Dendritic cell treated with granulocyte-macrophage colony-stimulating factor and Interleukin-4, amounts not matched to agents 40 ng/mL and 50 ng/mL, for 4 days (primary cell): ENCODE measurements at regions not wholly inside any gene's neighbourhood (a gene's known extent, or its start where the extent isn't known, plus 50 kb on each side); places are given as distances from the start of the nearest gene placed in this dataset.
"Not testable (repeated sequence)": the region's sequence is repeated elsewhere in the genome, so short reads cannot be mapped to it uniquely, and the experiment has no call there.

Experiments
- H3K27ac Mint-ChIP-seq: one replicate; pipeline ENCODE4 v1.8.0; 2022; ENCODE audit warnings: mild to moderate bottlenecking, mixed read lengths
- H3K27me3 Mint-ChIP-seq: one replicate; pipeline ENCODE4 v1.8.0; 2022; ENCODE audit warnings: mild to moderate bottlenecking, mixed read lengths
- H3K36me3 Mint-ChIP-seq: one replicate; pipeline ENCODE4 v1.8.0; 2022; ENCODE audit warnings: low read depth, mixed read lengths
- H3K4me1 Mint-ChIP-seq: one replicate; pipeline ENCODE4 v1.8.0; 2022; ENCODE audit warnings: low read depth, mixed read lengths
- H3K4me3 Mint-ChIP-seq: one replicate; pipeline ENCODE4 v1.8.0; 2022; ENCODE audit warnings: mild to moderate bottlenecking, moderate library complexity, mixed read lengths
- H3K9me3 Mint-ChIP-seq: one replicate; pipeline ENCODE4 v1.8.0; 2022; ENCODE audit warnings: mixed read lengths
- intact Hi-C: fragments of 100-400 bp; cut with micrococcal nuclease; formaldehyde crosslinking; loops from one replicate; pipeline ENCODE4 v1.15.0; 2022

- intact Hi-C loops: no loop called here
- H3K27me3 Mint-ChIP-seq: no peaks in the 10 kb centered on the region
- no peak overlapping the region for H3K4me3 Mint-ChIP-seq
- no peak overlapping the region for H3K27ac Mint-ChIP-seq
- no peaks in the 10 kb centered on the region for H3K9me3 Mint-ChIP-seq
- H3K4me1 Mint-ChIP-seq: no peaks in the 10 kb centered on the region
- no peaks in the 10 kb centered on the region for H3K36me3 Mint-ChIP-seq
These were observed 54.0 kb upstream of the RBFOX1 start for GRCh38 chr16:7278636-7279035.

DNA sequence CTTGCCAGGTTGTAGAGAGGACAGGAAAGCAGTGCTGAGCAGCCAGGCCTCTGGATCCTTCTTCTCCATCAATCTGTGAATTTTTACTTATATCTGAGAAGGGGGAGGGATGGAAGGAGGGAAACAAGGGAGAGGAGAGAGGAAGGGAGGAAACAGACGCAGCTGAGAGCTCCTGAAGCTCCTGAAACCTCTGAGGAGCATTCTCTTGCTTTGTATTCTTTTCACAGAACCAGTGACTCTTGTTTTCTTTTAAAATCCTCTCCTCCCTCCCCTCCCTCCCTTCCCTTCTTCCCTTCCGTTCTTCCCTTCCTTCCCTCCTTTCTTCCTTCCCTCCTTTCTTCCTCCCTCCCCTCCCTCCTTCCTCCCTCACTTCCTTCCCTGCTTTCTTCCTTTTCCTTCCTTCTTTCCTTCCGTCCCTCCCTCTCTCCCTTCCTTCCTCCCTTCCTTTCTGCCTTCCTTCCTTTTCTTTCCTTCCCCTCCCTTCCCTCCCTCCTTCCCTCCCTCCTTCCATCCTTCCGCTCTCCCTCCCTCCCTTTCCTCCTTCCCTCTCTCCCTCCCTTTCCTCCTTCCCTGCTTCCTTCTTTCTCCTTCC is 60.0 kb upstream of the RBFOX1 start:
- intact Hi-C loops: no loop called here
- Mint-ChIP-seq H3K27me3 (no peaks in the 10 kb centered on the region), H3K36me3 (no peaks in the 10 kb centered on the region), H3K4me3 (no peak overlapping the region), H3K9me3 (peaks cover 9% of the 10 kb centered on the region), H3K4me1 (no peaks in the 10 kb centered on the region), H3K27ac (no peak overlapping the region)

- H3K4me3 Mint-ChIP-seq: no peak overlapping the region
- H3K4me1 Mint-ChIP-seq: no peaks in the 10 kb centered on the region
- H3K9me3 Mint-ChIP-seq: peaks cover 9% of the 10 kb centered on the region
- intact Hi-C loops: no loop called here
- H3K27me3 Mint-ChIP-seq: no peaks in the 10 kb centered on the region
- H3K27ac Mint-ChIP-seq: no peak overlapping the region
- H3K36me3 Mint-ChIP-seq: no peaks in the 10 kb centered on the region
These were observed 61.2 kb upstream of the RBFOX1 start for GRCh38 chr16:7271486-7271885.

- Mint-ChIP-seq H3K4me1 (no peaks in the 10 kb centered on the region), H3K9me3 (peaks cover 9% of the 10 kb centered on the region), H3K4me3 (no peak overlapping the region), H3K36me3 (no peaks in the 10 kb centered on the region), H3K27me3 (no peaks in the 10 kb centered on the region), H3K27ac (no peak overlapping the region)
- intact Hi-C loops: no loop called here
These were observed 61.8 kb upstream of the RBFOX1 start for GRCh38 chr16:7270823-7271222.

GRCh38 chr16:7270006-7270405 is 62.6 kb upstream of the RBFOX1 start:
- Mint-ChIP-seq H3K4me1 (no peaks in the 10 kb centered on the region), H3K27ac (no peak overlapping the region), H3K4me3 (no peak overlapping the region), H3K27me3 (no peaks in the 10 kb centered on the region), H3K9me3 (peaks cover 9% of the 10 kb centered on the region), H3K36me3 (no peaks in the 10 kb centered on the region)
- intact Hi-C loops: no loop called here

DNA sequence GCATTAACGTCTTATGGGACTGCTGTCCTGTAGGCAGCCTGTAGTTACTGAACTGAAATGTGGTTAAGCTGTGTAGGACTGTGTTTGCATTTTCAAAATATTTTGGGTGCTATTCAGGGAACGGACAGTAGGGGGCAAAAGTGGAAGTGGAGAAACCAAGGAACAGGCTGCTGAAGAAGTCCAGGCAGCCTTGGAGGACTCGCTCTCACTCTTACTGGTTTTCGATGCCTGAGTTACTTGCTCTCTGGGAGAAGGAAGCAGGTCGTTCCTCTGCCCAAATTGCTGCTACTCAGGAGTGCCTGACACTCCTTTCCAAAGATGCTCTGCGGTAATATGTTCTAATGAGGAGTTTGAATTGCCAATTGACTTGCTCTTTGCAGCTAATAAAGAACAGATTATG is 64.5 kb upstream of the RBFOX1 start:
- H3K4me1 Mint-ChIP-seq: no peaks in the 10 kb centered on the region
- intact Hi-C loops: loop anchor here (5.0 kb wide), 1 partner anchor 904 kb away; no protein-coding TSS in a partner anchor
- no peak overlapping the region for H3K27ac Mint-ChIP-seq
- H3K4me3 Mint-ChIP-seq: no peak overlapping the region
- H3K36me3 Mint-ChIP-seq: no peaks in the 10 kb centered on the region
- H3K9me3 Mint-ChIP-seq: peaks cover 5% of the 10 kb centered on the region
- no peaks in the 10 kb centered on the region for H3K27me3 Mint-ChIP-seq

- intact Hi-C loops: no loop called here
- Mint-ChIP-seq H3K27me3 (no peaks in the 10 kb centered on the region), H3K4me1 (no peaks in the 10 kb centered on the region), H3K4me3 (no peak overlapping the region), H3K27ac (no peak overlapping the region), H3K36me3 (no peaks in the 10 kb centered on the region), H3K9me3 (no peaks in the 10 kb centered on the region)
These were observed 75.6 kb upstream of the RBFOX1 start for GRCh38 chr16:7257016-7257415.

GRCh38 chr16:7246578-7246977 is 86.1 kb upstream of the RBFOX1 start:
- Mint-ChIP-seq H3K9me3 (no peaks in the 10 kb centered on the region), H3K27ac (no peak overlapping the region), H3K4me3 (no peak overlapping the region), H3K27me3 (no peaks in the 10 kb centered on the region), H3K4me1 (no peaks in the 10 kb centered on the region), H3K36me3 (no peaks in the 10 kb centered on the region)
- intact Hi-C loops: no loop called here

- Mint-ChIP-seq H3K27ac (no peak overlapping the region), H3K9me3 (no peaks in the 10 kb centered on the region), H3K4me1 (no peaks in the 10 kb centered on the region), H3K36me3 (no peaks in the 10 kb centered on the region), H3K27me3 (no peaks in the 10 kb centered on the region), H3K4me3 (no peak overlapping the region)
- intact Hi-C loops: no loop called here
These were observed 93.1 kb upstream of the RBFOX1 start for GRCh38 chr16:7239547-7239946.

DNA sequence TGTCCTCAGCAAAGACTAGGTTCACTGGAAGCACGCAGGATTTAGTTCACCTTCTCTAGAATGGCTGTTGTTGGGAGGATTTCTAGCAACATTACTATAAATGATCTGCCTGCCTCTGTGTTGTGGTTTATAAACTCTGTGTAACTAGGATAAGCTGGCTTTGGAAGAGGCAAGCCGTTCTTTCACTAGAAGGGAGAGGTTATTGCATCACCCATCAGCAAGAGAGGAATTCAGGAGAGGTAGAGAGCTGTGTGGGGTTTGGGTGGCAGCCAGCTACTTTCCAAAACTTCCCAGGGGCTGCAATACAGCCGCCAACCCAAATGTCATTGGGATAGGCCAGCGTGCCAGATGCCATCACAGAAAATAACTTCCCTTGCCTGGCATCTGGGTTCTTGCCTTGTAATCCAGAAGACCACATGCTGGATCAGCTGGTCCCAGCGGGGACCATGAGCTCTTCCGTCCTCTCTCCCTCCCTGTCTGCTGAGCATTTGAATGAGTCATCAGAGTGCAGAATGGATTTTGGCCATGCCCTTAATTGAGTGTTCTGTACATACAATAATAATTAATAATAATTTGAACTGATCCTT is 95.7 kb upstream of the RBFOX1 start:
- Mint-ChIP-seq H3K27me3 (no peaks in the 10 kb centered on the region), H3K9me3 (no peaks in the 10 kb centered on the region), H3K27ac (no peak overlapping the region), H3K36me3 (no peaks in the 10 kb centered on the region), H3K4me3 (no peak overlapping the region), H3K4me1 (no peaks in the 10 kb centered on the region)
- intact Hi-C loops: no loop called here

DNA sequence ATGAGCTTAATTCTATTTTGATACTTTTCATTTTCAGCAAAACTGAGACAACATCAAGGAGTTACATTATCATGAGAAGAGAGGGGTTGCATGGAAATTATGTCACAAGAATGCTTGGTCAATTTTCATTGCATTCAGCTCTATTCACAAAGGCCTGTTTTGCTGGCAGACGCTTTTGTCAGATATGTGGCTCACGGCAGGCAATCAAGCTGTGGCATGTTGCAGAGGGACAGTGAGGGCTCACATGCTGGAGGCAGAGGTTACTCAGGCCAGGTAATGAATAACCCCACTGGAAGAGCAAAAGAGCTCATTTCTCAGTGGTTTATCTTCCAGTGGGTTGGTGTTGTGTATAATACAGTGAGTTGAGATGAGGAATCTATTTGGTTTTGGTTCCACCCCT is 98.7 kb upstream of the RBFOX1 start:
- H3K27me3 Mint-ChIP-seq: no peaks in the 10 kb centered on the region
- H3K27ac Mint-ChIP-seq: no peak overlapping the region
- H3K36me3 Mint-ChIP-seq: no peaks in the 10 kb centered on the region
- intact Hi-C loops: no loop called here
- no peak overlapping the region for H3K4me3 Mint-ChIP-seq
- no peaks in the 10 kb centered on the region for H3K4me1 Mint-ChIP-seq
- H3K9me3 Mint-ChIP-seq: no peaks in the 10 kb centered on the region

GRCh38 chr16:7231762-7232161 is 100.9 kb upstream of the RBFOX1 start:
- no peaks in the 10 kb centered on the region for H3K36me3 Mint-ChIP-seq
- H3K27me3 Mint-ChIP-seq: no peaks in the 10 kb centered on the region
- no peaks in the 10 kb centered on the region for H3K9me3 Mint-ChIP-seq
- no peak overlapping the region for H3K4me3 Mint-ChIP-seq
- no peak overlapping the region for H3K27ac Mint-ChIP-seq
- H3K4me1 Mint-ChIP-seq: no peaks in the 10 kb centered on the region
- intact Hi-C loops: no loop called here

DNA sequence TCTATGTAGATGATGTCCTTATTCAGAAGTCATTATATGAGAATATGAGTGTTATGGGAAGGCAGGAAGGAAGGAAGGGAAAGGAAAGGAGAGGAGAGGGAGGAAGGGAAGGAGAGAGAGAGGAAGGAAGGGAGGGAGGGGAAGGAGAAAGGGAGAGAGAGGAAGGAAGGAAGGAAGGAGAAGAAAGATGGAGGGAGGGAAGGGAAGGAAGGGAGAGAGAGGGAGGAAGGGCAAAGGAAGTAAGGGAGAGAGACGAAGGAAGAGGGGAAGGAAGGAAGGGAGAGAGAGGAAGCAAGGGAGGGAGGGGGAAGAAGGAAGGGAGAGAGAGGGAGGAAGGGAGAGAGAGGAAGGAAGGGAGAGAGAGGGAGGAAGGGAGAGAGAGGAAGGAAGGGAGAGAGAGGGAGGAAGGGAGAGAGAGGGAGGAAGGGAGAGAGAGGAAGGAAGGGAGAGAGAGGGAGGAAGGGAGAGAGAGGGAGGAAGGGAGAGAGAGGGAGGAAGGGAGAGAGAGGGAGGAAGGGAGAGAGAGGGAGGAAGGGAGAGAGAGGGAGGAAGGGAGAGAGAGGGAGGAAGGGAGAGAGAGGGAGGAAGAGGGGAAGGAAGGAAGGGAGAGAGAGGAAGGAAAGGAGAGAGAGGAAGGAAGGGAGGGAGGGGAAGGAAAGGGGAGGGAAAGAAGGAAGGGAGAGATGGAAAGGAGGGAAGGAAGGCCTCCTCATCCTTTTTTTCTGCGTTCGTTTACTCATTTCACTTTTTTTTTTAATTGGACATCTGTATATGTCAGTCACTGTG is 103.0 kb upstream of the RBFOX1 start:
- H3K27me3 Mint-ChIP-seq: not testable (repeated sequence)

DNA sequence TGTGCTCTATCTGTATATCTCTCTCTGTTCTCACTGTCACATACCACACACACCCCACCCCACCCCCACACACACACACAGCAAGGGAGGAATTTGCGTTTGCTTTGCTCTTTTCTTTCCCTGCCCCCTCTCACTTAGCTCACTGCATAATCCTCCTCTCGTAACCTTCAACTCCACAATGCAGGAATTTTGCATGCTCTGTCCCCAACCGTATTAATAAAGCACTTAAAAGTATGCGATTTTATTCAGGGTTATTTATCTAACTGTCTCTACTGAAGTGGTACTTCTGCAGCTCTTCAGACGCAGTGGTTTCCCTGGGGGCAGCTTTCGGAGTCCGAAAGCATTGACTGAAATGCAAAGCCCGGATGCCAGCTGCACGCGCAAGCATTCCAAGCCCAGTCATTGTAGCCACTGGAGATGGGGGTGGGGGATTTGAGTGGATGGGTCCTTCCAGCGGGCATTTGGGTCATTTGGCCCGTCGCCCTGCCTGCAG is 105.4 kb upstream of the RBFOX1 start:
- Mint-ChIP-seq H3K4me3 (no peak overlapping the region), H3K27me3 (no peaks in the 10 kb centered on the region), H3K4me1 (no peaks in the 10 kb centered on the region), H3K9me3 (no peaks in the 10 kb centered on the region), H3K36me3 (no peaks in the 10 kb centered on the region), H3K27ac (no peak overlapping the region)
- intact Hi-C loops: no loop called here

More for the DNA sequence above, 103.0 kb upstream of the RBFOX1 start:
- H3K4me1 Mint-ChIP-seq, H3K27ac Mint-ChIP-seq, H3K4me3 Mint-ChIP-seq, intact Hi-C loops, H3K36me3 Mint-ChIP-seq, H3K9me3 Mint-ChIP-seq: not testable (repeated sequence)
